D721Med (cell line): ENCODE measurements at regions not wholly inside any gene's neighbourhood (a gene's known extent, or its start where the extent isn't known, plus 50 kb on each side); places are given as distances from the start of the nearest gene placed in this dataset.
"Not testable (repeated sequence)": the region's sequence is repeated elsewhere in the genome, so short reads cannot be mapped to it uniquely, and the experiment has no call there.

ENCODE experiments used
- DNase-seq: peaks from one replicate; pipeline ENCODE4 v3.0.0; 2011; ENCODE audit warnings: low spot score; ENCODE audit not compliant: insufficient read length
- FAIRE-seq: peaks from 2 replicates; lab custom pipeline; 2011; peaks lifted over from hg19 to GRCh38; lab: Jason Lieb, UNC
- TF ChIP-seq, protein P1 (sequence below): IDR thresholded peaks from 2 replicates; pipeline ENCODE4 v1.5.1; 2012; ENCODE audit warnings: mild to moderate bottlenecking, control low read depth; ENCODE audit not compliant: insufficient read depth; ENCODE audit errors: missing control alignments

DNA sequence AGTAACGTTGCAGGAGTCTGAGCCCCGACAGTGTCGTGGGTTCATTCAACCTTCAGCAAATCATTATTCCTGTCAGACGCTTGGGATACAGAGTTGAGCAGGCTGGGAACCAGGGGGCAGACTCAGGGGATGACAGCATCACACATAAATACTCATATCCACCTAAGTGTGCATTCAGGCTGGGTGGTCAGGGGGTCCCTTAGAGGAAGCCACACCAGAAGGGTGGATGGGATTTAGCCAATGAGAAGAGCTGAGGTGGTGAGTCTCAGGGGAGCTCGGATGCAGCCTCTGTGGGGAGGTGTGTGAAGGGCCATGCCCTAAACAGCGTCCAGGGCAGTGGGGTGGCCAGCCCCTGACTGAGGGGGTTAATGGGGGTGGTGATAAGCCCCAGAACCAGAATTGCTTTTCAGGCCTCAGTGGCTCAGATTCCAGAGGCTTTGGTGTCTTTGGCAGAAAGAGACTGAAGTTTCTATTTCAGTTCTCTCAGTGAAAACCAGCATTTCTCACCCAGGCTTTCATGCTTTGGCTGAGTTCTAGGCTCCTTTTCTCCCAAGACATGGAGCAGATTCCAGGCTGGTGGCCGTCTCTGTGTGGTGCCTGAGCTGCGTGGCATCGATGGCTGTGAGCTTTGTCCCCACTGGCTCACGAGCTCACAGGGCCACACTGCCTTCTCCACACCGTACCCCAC, 83.9 kb upstream of the CLDN5 start:
- FAIRE-seq (no peak), DNase-seq (no peak)
- TF ChIP-seq, protein P1, sequence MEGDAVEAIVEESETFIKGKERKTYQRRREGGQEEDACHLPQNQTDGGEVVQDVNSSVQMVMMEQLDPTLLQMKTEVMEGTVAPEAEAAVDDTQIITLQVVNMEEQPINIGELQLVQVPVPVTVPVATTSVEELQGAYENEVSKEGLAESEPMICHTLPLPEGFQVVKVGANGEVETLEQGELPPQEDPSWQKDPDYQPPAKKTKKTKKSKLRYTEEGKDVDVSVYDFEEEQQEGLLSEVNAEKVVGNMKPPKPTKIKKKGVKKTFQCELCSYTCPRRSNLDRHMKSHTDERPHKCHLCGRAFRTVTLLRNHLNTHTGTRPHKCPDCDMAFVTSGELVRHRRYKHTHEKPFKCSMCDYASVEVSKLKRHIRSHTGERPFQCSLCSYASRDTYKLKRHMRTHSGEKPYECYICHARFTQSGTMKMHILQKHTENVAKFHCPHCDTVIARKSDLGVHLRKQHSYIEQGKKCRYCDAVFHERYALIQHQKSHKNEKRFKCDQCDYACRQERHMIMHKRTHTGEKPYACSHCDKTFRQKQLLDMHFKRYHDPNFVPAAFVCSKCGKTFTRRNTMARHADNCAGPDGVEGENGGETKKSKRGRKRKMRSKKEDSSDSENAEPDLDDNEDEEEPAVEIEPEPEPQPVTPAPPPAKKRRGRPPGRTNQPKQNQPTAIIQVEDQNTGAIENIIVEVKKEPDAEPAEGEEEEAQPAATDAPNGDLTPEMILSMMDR: no peak

DNA sequence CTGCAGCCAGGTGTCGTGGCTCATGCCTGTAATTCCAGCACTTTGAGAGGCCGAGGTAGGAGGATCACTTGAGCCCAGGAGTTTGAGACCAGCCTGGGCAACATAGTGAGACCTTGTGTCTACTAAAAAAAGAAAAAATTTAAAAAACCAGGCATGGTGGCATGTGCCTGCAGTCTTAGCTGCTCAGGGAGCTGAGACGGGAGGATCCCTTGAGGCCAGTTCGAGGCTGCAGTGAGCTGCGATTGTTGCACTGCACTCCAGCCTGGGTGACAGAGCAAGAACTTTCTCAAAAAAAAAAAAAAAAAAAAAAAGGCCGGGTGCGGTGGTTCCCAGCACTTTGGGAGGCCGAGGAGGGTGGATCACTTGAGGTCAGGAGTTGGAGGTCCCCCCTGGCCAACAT, 85.5 kb upstream of the CLDN5 start:
- not testable (repeated sequence) for FAIRE-seq, DNase-seq

DNA sequence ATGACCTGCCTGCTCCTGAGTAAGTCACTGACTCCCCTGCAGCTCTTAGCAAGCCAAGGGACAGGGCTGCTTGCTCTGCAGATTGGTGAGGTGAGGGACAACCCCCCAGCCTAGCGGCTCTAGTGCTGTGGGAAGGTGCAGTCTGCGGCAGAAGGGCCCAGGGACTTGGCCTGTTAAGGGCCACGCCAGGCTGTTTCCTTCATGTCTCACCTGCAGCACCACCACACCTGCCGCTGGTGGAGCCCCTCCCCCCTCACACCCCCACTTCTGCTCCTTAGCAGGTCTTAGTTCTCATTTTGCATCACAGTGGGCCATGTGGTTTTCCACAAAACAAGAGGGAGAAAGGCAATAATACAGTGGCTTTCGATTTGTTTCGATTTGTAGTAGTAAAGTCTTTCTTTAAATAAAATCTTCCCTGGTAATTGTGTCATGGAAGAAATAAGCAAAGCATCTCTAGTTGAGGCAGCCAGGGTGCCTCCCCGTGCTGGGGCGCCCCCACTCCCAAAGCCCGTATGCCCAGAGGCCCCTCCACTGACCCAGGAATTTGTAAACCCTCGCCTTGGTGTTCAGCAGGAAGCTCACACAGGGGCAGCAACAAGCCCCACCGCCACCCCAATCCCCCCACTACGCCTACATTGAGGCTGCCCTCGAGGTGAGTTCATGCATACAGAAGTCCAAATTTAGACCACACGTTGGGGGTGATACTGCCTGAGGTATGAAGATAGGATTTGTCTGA, 86.5 kb upstream of the CLDN5 start:
- TF ChIP-seq, protein P1: no peak
- DNase-seq (no peak), FAIRE-seq (no peak)

DNA sequence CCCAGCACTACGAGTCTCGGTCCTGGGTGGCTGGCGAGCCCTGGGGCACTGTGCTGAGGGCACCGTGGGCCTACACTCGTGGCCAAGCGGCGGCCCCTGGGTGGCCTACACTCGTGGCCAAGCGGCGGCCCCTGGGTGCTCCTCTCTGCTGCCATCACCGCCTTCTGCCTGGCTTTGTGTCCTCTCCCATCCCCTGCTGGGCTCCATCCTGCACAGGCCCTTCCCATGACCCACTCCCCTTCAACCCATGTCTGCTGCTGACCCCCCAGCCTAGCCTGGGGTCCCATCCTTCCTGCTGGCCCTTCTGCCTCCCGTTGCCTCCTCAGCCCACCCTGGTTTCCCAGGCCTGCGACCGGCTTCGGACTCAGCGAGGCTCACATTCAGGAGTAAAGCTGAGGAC, 87.4 kb upstream of the CLDN5 start:
- DNase-seq (no peak), FAIRE-seq (no peak)
- TF ChIP-seq, protein P1: no peak

DNA sequence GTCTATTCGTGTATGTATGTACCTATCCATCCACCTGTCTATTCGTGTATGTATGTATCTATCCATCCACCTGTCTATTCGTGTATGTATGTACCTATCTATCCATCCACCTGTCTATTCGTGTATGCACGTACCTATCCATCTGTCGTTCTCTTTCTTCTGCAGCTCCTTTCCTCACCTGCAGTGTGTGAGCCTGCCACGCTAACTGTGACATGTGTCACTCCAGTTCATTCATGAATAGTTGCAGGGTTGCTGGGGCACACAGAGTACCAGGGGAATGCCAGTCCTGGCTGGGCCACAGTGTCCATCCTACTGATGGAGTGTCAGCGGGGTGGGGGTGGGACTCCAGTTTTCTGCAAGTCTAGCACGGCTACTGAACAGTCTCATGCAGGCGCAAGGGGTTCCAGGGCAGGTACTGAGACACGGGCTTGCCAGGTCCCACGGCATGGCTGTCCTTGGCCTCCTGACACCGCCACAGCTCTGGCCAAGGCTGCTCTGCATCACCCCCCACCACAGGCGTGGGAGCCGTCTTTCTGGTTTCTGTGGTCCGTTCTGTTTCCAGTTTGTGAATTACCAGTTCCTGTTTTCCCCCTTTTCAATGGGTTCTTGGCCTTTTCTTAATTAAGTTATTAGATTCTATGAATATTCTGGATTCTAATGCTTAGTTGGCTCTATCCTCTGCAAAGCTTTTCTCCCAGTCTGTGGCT, 88.8 kb upstream of the CLDN5 start:
- no peak for DNase-seq
- no peak for FAIRE-seq
- TF ChIP-seq, protein P1: no peak

DNA sequence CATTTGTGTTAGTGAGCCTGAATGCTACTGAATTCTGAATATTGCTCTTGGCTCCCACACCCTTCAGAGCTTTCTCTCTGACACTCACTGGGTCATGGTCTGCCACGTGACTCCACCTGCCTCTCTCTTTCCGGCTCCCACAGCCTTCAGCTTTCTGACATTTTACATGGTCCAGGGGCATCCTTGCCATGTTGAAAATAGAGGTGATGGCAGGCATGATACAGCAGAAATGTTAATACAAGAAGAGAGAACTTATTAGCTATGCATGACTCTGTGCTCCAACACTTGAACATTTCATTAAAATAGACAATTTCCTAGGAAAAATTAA, 90.3 kb upstream of the CLDN5 start:
- DNase-seq (no peak), FAIRE-seq (no peak)
- TF ChIP-seq, protein P1: no peak

DNA sequence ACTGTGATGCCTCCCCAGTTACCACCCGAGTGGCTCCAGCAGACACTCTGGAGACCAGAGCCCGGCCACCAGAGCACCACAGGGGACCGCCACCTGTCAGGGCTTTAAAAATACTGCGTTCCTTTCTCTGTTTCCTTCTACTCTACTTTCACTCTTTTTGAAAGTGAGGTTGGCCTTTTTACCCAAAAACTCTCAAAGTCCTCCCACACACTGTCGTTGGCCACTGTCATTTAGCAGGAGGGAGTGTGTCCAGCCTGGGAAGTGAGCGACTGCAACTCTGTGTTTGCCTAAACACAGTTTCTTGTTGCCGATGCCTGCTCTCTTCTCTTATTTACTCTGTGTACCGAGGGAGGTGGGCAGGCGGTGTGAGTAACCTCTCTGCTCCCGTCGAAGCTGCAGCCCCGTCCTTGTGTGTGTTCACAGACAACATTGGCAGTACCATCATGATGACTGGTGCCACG, 90.8 kb upstream of the CLDN5 start:
- no peak for FAIRE-seq
- TF ChIP-seq, protein P1: no peak
- DNase-seq: no peak
